NCI-H345 treated with DMSO at 0.1 percent for 48 hours (cell line): ENCODE measurements at regions not wholly inside any gene's neighbourhood (a gene's known extent, or its start where the extent isn't known, plus 50 kb on each side); places are given as distances from the start of the nearest gene placed in this dataset.

Source experiments
- DNase-seq: peaks from one replicate; lab custom pipeline; 2025; ENCODE audit not compliant: unreplicated experiment; lab: John Stamatoyannopoulos, UW

- no peak for DNase-seq
Measured at GRCh38 chr3:81932681-81933080, 171.2 kb upstream of the GBE1 start.

- no peak for DNase-seq
Measured at GRCh38 chr3:81931265-81932251, 170.1 kb upstream of the GBE1 start.

GRCh38 chr3:81929697-81930096 is 168.3 kb upstream of the GBE1 start:
- DNase-seq: no peak

GRCh38 chr3:81927811-81928210 is 166.4 kb upstream of the GBE1 start:
- no peak for DNase-seq

GRCh38 chr3:81925385-81925784 is 163.9 kb upstream of the GBE1 start:
- DNase-seq: no peak

GRCh38 chr3:81923038-81923437 is 161.6 kb upstream of the GBE1 start:
- no peak for DNase-seq

- no peak for DNase-seq
Measured at GRCh38 chr3:81922404-81922803, 161.0 kb upstream of the GBE1 start.

GRCh38 chr3:81920816-81921215 is 159.4 kb upstream of the GBE1 start:
- no peak for DNase-seq

GRCh38 chr3:81916890-81917289 is 155.4 kb upstream of the GBE1 start:
- DNase-seq: no peak

GRCh38 chr3:81913886-81914663 is 152.6 kb upstream of the GBE1 start:
- no peak for DNase-seq

- DNase-seq: no peak
Measured at GRCh38 chr3:81911221-81911620, 149.8 kb upstream of the GBE1 start.

- DNase-seq: peak; percentile 3
Measured at GRCh38 chr3:81910244-81910852, 148.9 kb upstream of the GBE1 start.

- DNase-seq: no peak
Measured at GRCh38 chr3:81909796-81910195, 148.4 kb upstream of the GBE1 start.

- DNase-seq: no peak
Measured at GRCh38 chr3:81908561-81908960, 147.1 kb upstream of the GBE1 start.

- no peak for DNase-seq
Measured at GRCh38 chr3:81898336-81898735, 136.9 kb upstream of the GBE1 start.

GRCh38 chr3:81894598-81894997 is 133.2 kb upstream of the GBE1 start:
- DNase-seq: no peak

GRCh38 chr3:81891055-81891895 is 129.8 kb upstream of the GBE1 start:
- peak; percentile 29 for DNase-seq

- DNase-seq: no peak
Measured at GRCh38 chr3:81888914-81889557, 127.6 kb upstream of the GBE1 start.

- DNase-seq: no peak
Measured at GRCh38 chr3:81887448-81887847, 126.0 kb upstream of the GBE1 start.

- no peak for DNase-seq
Measured at GRCh38 chr3:81886081-81886480, 124.6 kb upstream of the GBE1 start.
